ENCODE measurements at regions not wholly inside any gene's neighbourhood (a gene's known extent, or its start where the extent isn't known, plus 50 kb on each side); places are given as distances from the start of the nearest gene placed in this dataset.
A peak's percentile ranks its signal among the peaks of the same experiment; 100 is the strongest.

DNA sequence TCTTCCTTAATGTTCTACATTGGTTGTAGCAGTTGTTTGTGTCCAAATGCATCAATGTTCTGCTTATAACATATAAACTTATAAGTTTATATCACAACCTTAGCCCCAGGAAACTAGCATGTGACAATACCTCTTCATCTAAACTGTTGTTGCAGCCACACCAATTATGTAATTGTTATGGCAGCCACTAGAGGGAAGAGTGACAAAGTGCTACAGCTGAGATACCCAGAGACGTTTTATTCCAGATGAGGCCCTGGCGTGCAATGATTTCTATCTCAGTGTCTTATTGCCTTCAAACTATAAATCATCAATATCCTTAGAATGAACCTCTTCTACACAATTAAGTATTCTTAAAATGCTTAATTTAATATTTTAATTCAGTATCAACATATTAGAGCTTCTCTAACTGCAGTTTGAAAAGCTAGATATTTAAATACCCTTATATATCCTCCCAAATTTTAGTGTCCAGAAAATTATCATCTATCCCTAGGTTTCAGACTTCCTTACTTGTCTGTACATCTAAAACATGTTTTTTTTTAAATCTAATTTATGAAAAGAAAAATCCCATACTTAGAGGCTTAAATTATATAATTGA lies 171.6 kb downstream of the PCDH10 start:
- Histone ChIP-seq H3K4me3 (ENCODE audit: low read depth, low read length, poor library complexity, severe bottlenecking) (no peak overlapping the region), H3K27ac (ENCODE audit: low read depth, low read length, poor library complexity, severe bottlenecking) (no peak overlapping the region), H3K27me3 (replicated peaks; ENCODE audit: insufficient read depth, low read depth, low read length, poor library complexity) (no peaks in the 10 kb centered on the region), H3K4me1 (ENCODE audit: insufficient read depth, low read length, poor library complexity, severe bottlenecking) (peaks cover 13% of the 10 kb centered on the region), H3K36me3 (ENCODE audit: insufficient read depth, low read length, poor library complexity, severe bottlenecking) (no peaks in the 10 kb centered on the region), H3K9me3 (ENCODE audit: low read depth, low read length, poor library complexity, severe bottlenecking) (no peaks in the 10 kb centered on the region)
- TF ChIP-seq, protein P1, sequence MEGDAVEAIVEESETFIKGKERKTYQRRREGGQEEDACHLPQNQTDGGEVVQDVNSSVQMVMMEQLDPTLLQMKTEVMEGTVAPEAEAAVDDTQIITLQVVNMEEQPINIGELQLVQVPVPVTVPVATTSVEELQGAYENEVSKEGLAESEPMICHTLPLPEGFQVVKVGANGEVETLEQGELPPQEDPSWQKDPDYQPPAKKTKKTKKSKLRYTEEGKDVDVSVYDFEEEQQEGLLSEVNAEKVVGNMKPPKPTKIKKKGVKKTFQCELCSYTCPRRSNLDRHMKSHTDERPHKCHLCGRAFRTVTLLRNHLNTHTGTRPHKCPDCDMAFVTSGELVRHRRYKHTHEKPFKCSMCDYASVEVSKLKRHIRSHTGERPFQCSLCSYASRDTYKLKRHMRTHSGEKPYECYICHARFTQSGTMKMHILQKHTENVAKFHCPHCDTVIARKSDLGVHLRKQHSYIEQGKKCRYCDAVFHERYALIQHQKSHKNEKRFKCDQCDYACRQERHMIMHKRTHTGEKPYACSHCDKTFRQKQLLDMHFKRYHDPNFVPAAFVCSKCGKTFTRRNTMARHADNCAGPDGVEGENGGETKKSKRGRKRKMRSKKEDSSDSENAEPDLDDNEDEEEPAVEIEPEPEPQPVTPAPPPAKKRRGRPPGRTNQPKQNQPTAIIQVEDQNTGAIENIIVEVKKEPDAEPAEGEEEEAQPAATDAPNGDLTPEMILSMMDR (conservative IDR thresholded peaks at IDR 0.05; ENCODE audit: low read depth, low read length), result peak; percentile 73
- no peak for TF ChIP-seq EZH2 (IDR thresholded peaks at IDR 0.05; ENCODE audit: borderline replicate concordance, low read depth, low read length, poor library complexity, severe bottlenecking)
- BruUV-seq (replicated peaks), result no TSS peak
- ChIA-PET CTCF (interaction anchor here (1.1 kb wide), 1 partner anchor 174 kb away, joined by 3 read pairs; no protein-coding TSS in a partner anchor), POLR2A (ENCODE audit: low non-redundant PET) (no interaction called here)
- DNase-seq (ENCODE audit: low spot score), result peak; percentile 62
- intact Hi-C loops (cut with micrococcal nuclease; ENCODE audit: unreplicated experiment), result no loop called here

- Histone ChIP-seq H3K27me3 (replicated peaks; ENCODE audit: insufficient read depth, low read depth, low read length, poor library complexity) (no peaks in the 10 kb centered on the region), H3K4me1 (ENCODE audit: insufficient read depth, low read length, poor library complexity, severe bottlenecking) (peaks cover 13% of the 10 kb centered on the region), H3K36me3 (ENCODE audit: insufficient read depth, low read length, poor library complexity, severe bottlenecking) (no peaks in the 10 kb centered on the region), H3K27ac (ENCODE audit: low read depth, low read length, poor library complexity, severe bottlenecking) (no peak overlapping the region), H3K4me3 (ENCODE audit: low read depth, low read length, poor library complexity, severe bottlenecking) (no peak overlapping the region), H3K9me3 (ENCODE audit: low read depth, low read length, poor library complexity, severe bottlenecking) (no peaks in the 10 kb centered on the region)
- no peak for TF ChIP-seq EZH2 (IDR thresholded peaks at IDR 0.05; ENCODE audit: borderline replicate concordance, low read depth, low read length, poor library complexity, severe bottlenecking)
- TF ChIP-seq, protein P1 (conservative IDR thresholded peaks at IDR 0.05; ENCODE audit: low read depth, low read length), result no peak
- intact Hi-C loops (cut with micrococcal nuclease; ENCODE audit: unreplicated experiment), result loop anchor here (5.0 to 10.0 kb wide), 3 partner anchors 160 to 318 kb away; no protein-coding TSS in a partner anchor
- BruUV-seq (replicated peaks), result no TSS peak
- ChIA-PET POLR2A (ENCODE audit: low non-redundant PET) (no interaction called here), CTCF (no interaction called here)
- peak; percentile 69 for DNase-seq (ENCODE audit: low spot score)
Observed at GRCh38 chr4:133316909-133317308, 167.8 kb downstream of the PCDH10 start.

GRCh38 chr4:133314991-133315390 lies 165.9 kb downstream of the PCDH10 start:
- POLR2A ChIA-PET (ENCODE audit: low non-redundant PET), result no interaction called here
- H3K36me3 ChIP-seq (ENCODE audit: insufficient read depth, low read length, poor library complexity, severe bottlenecking), result no peaks in the 10 kb centered on the region
- no peak for DNase-seq (ENCODE audit: low spot score)
- no TSS peak for BruUV-seq (replicated peaks)
- H3K4me3 ChIP-seq (ENCODE audit: low read depth, low read length, poor library complexity, severe bottlenecking), result no peak overlapping the region
- H3K9me3 ChIP-seq (ENCODE audit: low read depth, low read length, poor library complexity, severe bottlenecking), result no peaks in the 10 kb centered on the region
- H3K27me3 ChIP-seq (replicated peaks; ENCODE audit: insufficient read depth, low read depth, low read length, poor library complexity), result no peaks in the 10 kb centered on the region
- H3K27ac ChIP-seq (ENCODE audit: low read depth, low read length, poor library complexity, severe bottlenecking), result no peak overlapping the region
- H3K4me1 ChIP-seq (ENCODE audit: insufficient read depth, low read length, poor library complexity, severe bottlenecking), result peaks cover 13% of the 10 kb centered on the region
- CTCF ChIA-PET, result no interaction called here
- TF ChIP-seq, protein P1 (conservative IDR thresholded peaks at IDR 0.05; ENCODE audit: low read depth, low read length), result no peak
- no peak for TF ChIP-seq EZH2 (IDR thresholded peaks at IDR 0.05; ENCODE audit: borderline replicate concordance, low read depth, low read length, poor library complexity, severe bottlenecking)
- intact Hi-C loops (cut with micrococcal nuclease; ENCODE audit: unreplicated experiment), result loop anchor here (5.0 to 10.0 kb wide), 3 partner anchors 162 to 320 kb away; no protein-coding TSS in a partner anchor
